ENCODE measurements at regions not wholly inside any gene's neighbourhood (a gene's known extent, or its start where the extent isn't known, plus 50 kb on each side); places are given as distances from the start of the nearest gene placed in this dataset.

GRCh38 chr4:153034681-153035080 lies 98.6 kb downstream of the FHDC1 start:
- DNase-seq (ENCODE audit: low spot score), result no peak

- no peak for DNase-seq (ENCODE audit: low spot score)
These were observed 100.9 kb downstream of the FHDC1 start for GRCh38 chr4:153036931-153037482.

DNA sequence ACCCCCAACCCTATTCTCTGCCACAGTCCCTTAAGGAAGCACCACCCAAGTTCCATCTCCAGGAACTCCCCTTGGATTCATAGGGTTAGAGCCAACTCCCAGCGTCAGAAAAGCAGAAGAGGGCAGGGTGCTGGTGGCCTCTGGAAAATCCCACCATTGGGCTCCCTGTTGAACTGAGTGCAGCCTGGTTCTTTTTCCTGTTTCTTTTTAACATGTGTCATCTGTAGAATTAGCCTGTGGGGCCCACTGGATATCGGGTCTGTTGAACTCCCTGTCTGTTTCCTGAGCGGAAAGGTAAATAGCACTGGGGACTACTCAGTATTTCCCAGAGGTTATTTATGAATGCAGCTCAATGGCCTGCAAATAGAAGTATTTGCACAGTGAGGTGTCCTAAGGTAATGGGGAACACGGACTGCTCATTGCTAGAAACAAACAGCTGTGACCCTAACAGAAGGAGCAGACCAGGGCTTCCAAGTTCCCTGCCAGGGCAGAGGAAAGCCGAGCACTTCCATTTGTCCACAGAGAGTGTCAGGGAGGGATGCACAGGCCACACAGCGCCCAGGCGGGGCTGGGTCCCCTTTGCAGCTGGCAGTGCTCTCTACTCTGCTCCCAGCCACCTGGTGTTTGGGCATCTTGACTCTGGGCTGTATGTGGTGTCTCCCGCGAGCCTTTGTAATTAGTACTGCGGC lies 102.6 kb downstream of the FHDC1 start:
- no peak for DNase-seq (ENCODE audit: low spot score)

GRCh38 chr4:153039542-153040185 lies 103.5 kb downstream of the FHDC1 start:
- DNase-seq (ENCODE audit: low spot score), result no peak

DNA sequence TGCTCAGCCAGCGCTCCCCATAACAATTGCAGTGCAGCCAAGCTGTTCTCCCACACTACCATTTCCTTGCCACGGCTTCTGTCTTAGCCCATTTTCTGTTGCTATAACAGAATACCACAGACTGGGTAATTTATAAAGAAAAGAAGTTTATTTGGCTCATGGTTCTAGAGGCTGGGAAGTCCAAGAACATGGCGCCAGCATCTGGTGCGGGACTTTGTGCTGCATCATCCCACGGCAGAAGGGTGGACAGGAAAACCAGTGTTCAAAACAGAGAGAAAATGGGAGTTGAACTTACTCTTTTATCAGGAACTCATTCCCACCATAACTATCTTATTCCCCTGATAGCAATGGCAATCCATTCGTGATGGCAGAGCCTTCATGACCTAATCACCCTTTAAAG lies 104.6 kb downstream of the FHDC1 start:
- DNase-seq (ENCODE audit: low spot score), result no peak

- DNase-seq (ENCODE audit: low spot score), result no peak
These were observed 107.9 kb downstream of the FHDC1 start for GRCh38 chr4:153044036-153044435.

- no peak for DNase-seq (ENCODE audit: low spot score)
These were observed 109.2 kb downstream of the FHDC1 start for GRCh38 chr4:153045111-153045982.

DNA sequence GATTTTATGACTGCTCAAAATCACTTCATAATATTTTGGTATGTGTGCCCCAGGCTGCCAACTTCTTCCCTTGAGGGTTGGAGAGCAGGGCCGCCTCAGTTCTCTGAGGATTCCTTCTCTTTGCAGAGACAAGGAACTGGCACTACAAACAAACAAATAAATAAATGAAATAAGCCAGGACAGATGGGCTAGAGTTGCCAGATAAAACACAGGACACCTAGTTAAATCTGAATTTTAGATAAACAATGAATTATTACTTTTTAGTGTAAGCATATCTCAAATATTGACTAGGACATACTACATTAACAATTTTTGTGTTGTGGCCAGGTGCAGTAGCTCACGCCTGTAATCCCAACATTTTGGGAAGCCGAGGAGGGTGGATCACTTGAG lies 122.5 kb downstream of the FHDC1 start:
- DNase-seq (ENCODE audit: low spot score), result no peak

DNA sequence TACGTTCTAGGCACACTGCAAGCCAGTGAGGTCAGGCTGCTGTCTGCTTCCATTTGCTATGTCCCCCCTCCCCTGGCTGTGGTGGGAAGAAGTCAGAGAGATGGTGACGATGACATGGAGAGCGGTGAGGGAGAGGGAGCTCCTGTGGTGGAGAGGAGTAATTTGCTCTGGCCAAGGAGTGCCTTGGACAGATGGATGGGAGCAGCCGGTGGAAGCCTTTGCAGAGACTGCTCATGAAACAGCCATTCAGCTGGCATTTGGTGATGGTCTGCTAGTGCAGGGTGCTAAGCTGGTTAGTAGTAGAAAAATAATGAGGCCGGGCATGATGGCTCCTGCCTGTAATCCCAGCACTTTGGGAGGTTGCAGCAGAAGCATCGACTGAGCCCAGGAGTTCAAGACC lies 124.1 kb downstream of the FHDC1 start:
- no peak for DNase-seq (ENCODE audit: low spot score)

DNA sequence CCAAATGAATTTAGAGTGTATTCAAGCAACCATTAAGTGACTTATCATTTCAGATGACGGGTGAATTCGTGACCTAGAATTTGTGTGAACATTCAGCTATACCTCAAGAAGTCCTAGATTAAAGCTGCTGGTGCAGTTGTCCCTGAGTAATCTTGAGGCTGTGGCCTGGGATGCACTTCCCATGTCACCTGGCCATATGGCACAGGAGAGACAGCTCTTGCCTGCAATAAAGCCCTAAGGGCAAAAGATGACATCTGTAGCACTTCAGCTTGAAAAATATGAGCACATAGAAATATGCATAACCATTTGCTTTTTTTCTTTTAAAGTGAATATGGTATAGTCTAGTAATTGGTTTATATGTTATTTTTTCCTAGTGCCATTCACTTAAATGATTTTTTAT lies 125.8 kb downstream of the FHDC1 start:
- no peak for DNase-seq (ENCODE audit: low spot score)

GRCh38 chr4:153062652-153063168 lies 126.6 kb downstream of the FHDC1 start:
- DNase-seq (ENCODE audit: low spot score), result no peak

DNA sequence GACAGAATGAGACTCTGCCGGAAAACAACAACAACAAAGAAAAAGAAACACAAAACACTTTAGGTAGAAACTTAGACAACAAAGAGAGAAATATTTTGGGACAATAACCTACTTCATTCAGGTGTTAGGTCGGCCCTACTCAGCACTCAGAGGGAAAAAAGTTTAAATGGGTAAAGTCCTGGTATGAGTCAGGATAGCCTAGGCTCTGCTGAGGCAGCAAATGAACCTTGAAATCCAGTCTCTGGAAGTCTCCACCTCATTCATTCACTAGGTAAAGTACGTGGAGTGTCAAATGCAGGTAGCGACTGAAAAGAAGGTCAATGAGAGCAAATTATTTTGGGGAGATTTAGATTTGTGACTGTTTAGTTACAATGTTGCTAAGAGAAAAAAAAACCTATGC lies 127.4 kb downstream of the FHDC1 start:
- DNase-seq (ENCODE audit: low spot score), result no peak

GRCh38 chr4:153064571-153064970 lies 128.4 kb downstream of the FHDC1 start:
- DNase-seq (ENCODE audit: low spot score), result no peak

DNA sequence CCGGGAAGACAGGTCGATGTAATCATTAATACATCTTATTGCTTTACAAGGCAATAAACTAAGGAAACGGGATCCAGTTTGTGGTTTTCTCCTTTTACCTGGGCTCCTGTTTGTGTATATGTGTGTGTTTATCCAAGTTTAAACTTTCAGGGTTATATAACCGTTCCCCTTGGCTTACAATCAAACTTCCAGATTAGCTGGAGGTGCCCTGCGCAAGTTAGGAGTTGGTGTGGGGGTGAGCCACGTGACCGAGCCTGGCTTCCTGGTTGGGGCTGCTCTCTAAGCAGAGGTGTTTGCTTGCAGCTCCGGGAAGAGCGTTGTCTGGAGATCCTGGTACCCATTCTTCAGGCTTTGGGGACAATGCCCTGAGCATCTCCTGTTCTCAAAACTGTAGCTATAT lies 129.2 kb downstream of the FHDC1 start:
- no peak for DNase-seq (ENCODE audit: low spot score)

- no peak for DNase-seq (ENCODE audit: low spot score)
These were observed 131.3 kb downstream of the FHDC1 start for GRCh38 chr4:153067376-153067775.

DNA sequence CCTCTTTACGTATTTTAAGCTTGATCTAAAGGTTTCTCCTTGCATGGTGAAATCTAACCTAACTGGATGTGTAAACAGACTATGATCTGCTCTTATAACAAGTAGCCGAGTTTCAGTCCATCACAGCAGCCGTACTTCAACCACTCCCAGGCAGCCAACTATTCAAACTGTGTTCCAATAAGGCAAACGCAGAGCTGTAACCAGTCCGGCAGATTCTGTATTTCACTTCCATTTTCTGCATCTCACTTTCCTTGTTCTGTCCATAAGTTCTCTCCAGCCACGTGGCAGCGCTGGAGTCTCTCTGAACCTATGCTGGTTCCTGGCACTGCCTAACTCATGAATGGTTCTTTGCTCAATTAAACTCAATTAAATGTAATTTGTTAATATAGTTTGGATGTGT lies 132.6 kb downstream of the FHDC1 start:
- no peak for DNase-seq (ENCODE audit: low spot score)

DNA sequence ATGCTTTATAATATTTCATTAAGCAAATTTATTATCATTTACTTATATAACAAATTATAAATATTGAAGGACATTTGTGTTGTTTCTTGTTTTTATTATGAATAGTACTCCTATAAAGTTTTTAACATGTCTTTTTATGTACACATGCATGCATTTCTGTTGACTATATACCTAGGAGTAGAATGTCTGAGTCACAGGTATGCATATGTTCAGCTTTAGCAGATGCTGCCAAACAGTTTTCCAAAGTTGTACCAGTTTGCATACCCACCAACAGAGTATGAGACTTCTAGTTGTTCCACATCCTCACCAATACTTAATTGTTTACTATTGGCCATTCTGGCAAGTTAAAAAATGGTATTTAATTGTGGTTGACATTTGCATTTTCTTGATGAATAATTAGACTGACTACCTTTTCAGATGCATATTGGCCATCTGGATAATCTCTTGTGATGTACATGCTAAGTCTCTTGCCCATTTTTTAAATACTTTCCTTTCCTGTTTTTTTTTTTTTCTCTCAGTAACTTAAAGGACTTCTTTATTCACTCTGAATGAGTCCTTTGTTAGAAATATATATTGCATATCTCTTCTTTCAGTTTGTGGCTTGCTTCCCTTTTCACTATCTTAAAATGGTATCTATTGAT lies 132.2 kb upstream of the TRIM2 start:
- no peak for DNase-seq (ENCODE audit: low spot score)

DNA sequence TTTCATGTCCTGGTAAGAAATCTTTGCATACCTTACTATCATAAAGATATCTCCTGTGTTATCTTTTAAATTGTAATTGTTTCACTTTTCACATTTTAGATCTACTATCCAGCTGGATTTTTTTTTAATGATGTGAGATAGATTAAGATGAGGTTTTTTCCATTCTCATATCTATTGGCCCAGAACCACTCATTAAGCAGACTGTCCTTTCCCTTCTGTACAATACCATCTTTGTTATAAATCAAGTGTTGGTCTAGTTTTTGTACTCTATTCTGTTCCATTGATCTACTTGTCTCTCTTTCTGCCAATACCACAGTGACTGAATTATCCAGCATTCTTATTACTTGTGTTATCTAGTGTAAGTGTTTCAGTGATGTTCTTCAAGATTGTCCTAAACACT lies 131.6 kb upstream of the TRIM2 start:
- DNase-seq (ENCODE audit: low spot score), result no peak

- no peak for DNase-seq (ENCODE audit: low spot score)
These were observed 129.8 kb upstream of the TRIM2 start for GRCh38 chr4:153074486-153074885.

GRCh38 chr4:153074936-153075630 lies 129.2 kb upstream of the TRIM2 start:
- no peak for DNase-seq (ENCODE audit: low spot score)

DNA sequence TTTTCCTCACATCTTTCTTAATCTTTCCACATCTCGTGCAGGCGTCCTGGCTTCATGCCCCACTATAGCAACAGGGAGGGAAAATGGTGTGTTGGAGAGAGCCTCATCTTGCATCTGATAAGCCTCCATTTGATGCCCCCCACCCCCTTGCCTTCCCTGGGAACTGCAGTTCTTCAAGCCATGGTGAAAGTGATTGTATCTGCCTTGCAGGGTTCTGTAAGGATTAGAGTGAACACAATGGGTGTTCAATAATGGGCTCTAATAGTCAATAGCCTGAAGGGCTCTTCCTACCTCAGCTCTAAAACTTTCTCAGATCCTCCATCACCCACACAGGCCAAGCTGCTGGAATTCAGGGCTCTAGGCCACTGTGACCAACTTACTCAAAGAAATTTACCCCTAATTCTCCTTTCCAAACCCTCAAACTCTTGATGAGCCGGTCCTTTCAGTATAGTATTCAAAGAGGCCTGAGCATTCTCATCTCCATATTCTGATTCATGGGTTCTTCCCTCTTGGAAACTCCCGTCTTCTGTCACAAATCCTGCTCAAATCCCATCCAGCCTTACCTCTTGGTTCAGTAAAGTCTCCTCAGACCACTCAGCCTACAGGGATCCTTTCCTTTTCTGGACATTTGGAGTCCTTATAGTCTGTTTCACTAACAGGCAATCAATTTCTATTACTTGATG lies 128.3 kb upstream of the TRIM2 start:
- no peak for DNase-seq (ENCODE audit: low spot score)
